H1 (cell line): ENCODE measurements at regions not wholly inside any gene's neighbourhood (a gene's known extent, or its start where the extent isn't known, plus 50 kb on each side); places are given as distances from the start of the nearest gene placed in this dataset.

ENCODE experiments used
- CTCF ChIA-PET: fragments of 300-600 bp; sonication (Branson Sonifier 250); formaldehyde crosslinking; loops from one replicate; lab custom pipeline; 2021; ENCODE audit not compliant: partially characterized antibody; lab: Charles Lee
- POLR2A ChIA-PET: fragments of 300-600 bp; sonication (Branson Sonifier 250); formaldehyde crosslinking; loops from one replicate; lab custom pipeline; 2021; ENCODE audit warnings: inconsistent platforms; ENCODE audit not compliant: partially characterized antibody; lab: Charles Lee
- DNase-seq, 2 experiments: peaks; one replicate each; pipeline versions ENCODE4 v3.0.0 to v3.0.0-alpha.2; 2010 to 2022; ENCODE audit warnings: low spot score in 2 of 2, low read depth in 1 of 2, mixed read lengths in 1 of 2
- FAIRE-seq: peaks from 2 replicates; lab custom pipeline; 2011; peaks lifted over from hg19 to GRCh38; lab: Jason Lieb, UNC
- H2AFZ ChIP-seq: 2 replicates; pipeline ENCODE4 v1.8.1; 2012; ENCODE audit warnings: low read length, inconsistent platforms
- H2AK5ac ChIP-seq: 2 replicates; pipeline ENCODE4 v1.6.1; 2013; ENCODE audit warnings: low read depth, low read length
- H2BK120ac ChIP-seq: replicated peaks from 2 replicates; pipeline ENCODE3; 2013; ENCODE audit warnings: low read depth, low read length, inconsistent platforms
- H2BK12ac ChIP-seq: 2 replicates; pipeline ENCODE4 v1.6.1; 2013; ENCODE audit warnings: low read depth, low read length
- H2BK15ac ChIP-seq: 2 replicates; pipeline ENCODE4 v1.6.1; 2013; ENCODE audit warnings: low read length
- H2BK20ac ChIP-seq: 2 replicates; pipeline ENCODE4 v1.6.1; 2013; ENCODE audit warnings: low read length
- H2BK5ac ChIP-seq: 2 replicates; pipeline ENCODE4 v1.6.1; 2013; ENCODE audit warnings: low read depth, low read length
- H3K14ac ChIP-seq: 2 replicates; pipeline ENCODE4 v1.6.1; 2013; ENCODE audit warnings: inconsistent platforms; ENCODE audit not compliant: insufficient read length
- H3K18ac ChIP-seq: 2 replicates; pipeline ENCODE4 v1.6.1; 2013; ENCODE audit warnings: low read length; ENCODE audit errors: extremely low read depth
- H3K23ac ChIP-seq: 2 replicates; pipeline ENCODE4 v1.6.1; 2013; ENCODE audit warnings: inconsistent platforms; ENCODE audit not compliant: insufficient read length
- H3K23me2 ChIP-seq: 2 replicates; pipeline ENCODE4 v1.6.1; 2013; ENCODE audit warnings: low read depth, low read length
- H3K27ac ChIP-seq: 2 replicates; pipeline ENCODE4 v1.6.1; 2011; ENCODE audit warnings: low read depth, low read length, inconsistent platforms
- H3K27me3 ChIP-seq, 4 experiments: replicated peaks in 1 of 4; 1 replicate in 1 of 4; 2 replicates in 3 of 4; pipeline versions ENCODE4 v1.6.1 to v1.8.1; 2011 to 2013; ENCODE audit warnings: low read length in 3 of 4, mild to moderate bottlenecking in 3 of 4, inconsistent platforms in 2 of 4, mixed read lengths in 2 of 4, moderate library complexity in 1 of 4; ENCODE audit not compliant: control insufficient read depth in 3 of 4, insufficient read depth in 3 of 4; ENCODE audit errors: extremely low read depth in 1 of 4
- H3K36me3 ChIP-seq, 4 experiments: 2 replicates each; pipeline versions ENCODE4 v1.6.1 to v1.8.1; 2011 to 2013; ENCODE audit warnings: mild to moderate bottlenecking in 4 of 4, low read length in 3 of 4, moderate library complexity in 2 of 4, control low read depth in 1 of 4, inconsistent platforms in 1 of 4; ENCODE audit not compliant: insufficient read depth in 4 of 4, control insufficient read depth in 2 of 4
- H3K4ac ChIP-seq: replicated peaks from 2 replicates; pipeline ENCODE3; 2013; ENCODE audit warnings: low read length, low read depth, mixed read lengths, inconsistent platforms; ENCODE audit not compliant: insufficient read length
- H3K4me1 ChIP-seq, 4 experiments: replicated peaks in 1 of 4; 1 replicate in 1 of 4; 2 replicates in 3 of 4; pipeline versions ENCODE4 v1.6.1 to v1.8.1; 2011 to 2013; ENCODE audit warnings: low read length in 3 of 4, inconsistent platforms in 2 of 4, mixed read lengths in 1 of 4; ENCODE audit not compliant: insufficient read depth in 4 of 4, control insufficient read depth in 3 of 4
- H3K4me2 ChIP-seq, 2 experiments: 2 replicates each; pipeline versions ENCODE4 v1.6.1 to v1.8.1; 2011 to 2013; ENCODE audit warnings: low read depth in 2 of 2, low read length in 2 of 2, control low read depth in 1 of 2, inconsistent platforms in 1 of 2, mild to moderate bottlenecking in 1 of 2; ENCODE audit not compliant: insufficient read depth in 1 of 2
- H3K4me3 ChIP-seq, 4 experiments: fragments of 200-600, 300-600 bp in 1 of 4; sonication (generic), shearing (Covaris generic), sonication (Bioruptor Twin) in 1 of 4; 2 replicates each; pipeline versions ENCODE4 v1.5.1 to v1.8.1; 2011 to 2016; ENCODE audit warnings: low read length in 4 of 4, low read depth in 3 of 4, control low read depth in 2 of 4, inconsistent platforms in 2 of 4, mild to moderate bottlenecking in 2 of 4, mixed read lengths in 1 of 4, moderate library complexity in 1 of 4; ENCODE audit not compliant: insufficient read depth in 2 of 4; ENCODE audit errors: extremely low read depth in 1 of 4
- H3K56ac ChIP-seq: replicated peaks from 2 replicates; pipeline ENCODE3; 2013; ENCODE audit warnings: low read depth, mild to moderate bottlenecking, mixed read lengths, low read length, inconsistent platforms; ENCODE audit not compliant: insufficient read length
- H3K79me1 ChIP-seq: 2 replicates; pipeline ENCODE4 v1.6.1; 2013; ENCODE audit warnings: low read depth, low read length, control low read depth
- H3K79me2 ChIP-seq, 2 experiments: 2 replicates each; pipeline versions ENCODE4 v1.6.1 to v1.8.1; 2012 to 2013; ENCODE audit warnings: low read length in 2 of 2, mild to moderate bottlenecking in 2 of 2, inconsistent platforms in 1 of 2; ENCODE audit not compliant: insufficient read depth in 2 of 2, control insufficient read depth in 1 of 2
- H3K9ac ChIP-seq, 4 experiments: replicated peaks in 1 of 4; 1 replicate in 1 of 4; 2 replicates in 3 of 4; pipeline versions ENCODE4 v1.6.1 to v1.8.1; 2011 to 2013; ENCODE audit warnings: low read depth in 3 of 4, low read length in 3 of 4, control low read depth in 2 of 4, mild to moderate bottlenecking in 2 of 4, moderate library complexity in 2 of 4, inconsistent platforms in 1 of 4; ENCODE audit errors: extremely low read depth in 1 of 4
- H3K9me3 ChIP-seq, 2 experiments: 2 replicates each; pipeline versions ENCODE4 v1.6.1 to v1.8.1; 2012 to 2013; ENCODE audit warnings: mild to moderate bottlenecking in 2 of 2, moderate library complexity in 2 of 2, control low read depth in 1 of 2, inconsistent platforms in 1 of 2, low read depth in 1 of 2, low read length in 1 of 2, mixed read lengths in 1 of 2; ENCODE audit not compliant: insufficient read depth in 2 of 2
- H4K20me1 ChIP-seq, 2 experiments: replicated peaks in 1 of 2; 2 replicates each; pipeline versions ENCODE3 to v1.8.1; 2011 to 2013; ENCODE audit warnings: inconsistent platforms in 2 of 2, low read length in 2 of 2, mild to moderate bottlenecking in 1 of 2; ENCODE audit not compliant: insufficient read depth in 2 of 2, control insufficient read depth in 1 of 2
- H4K5ac ChIP-seq: 2 replicates; pipeline ENCODE4 v1.6.1; 2013; ENCODE audit warnings: low read length, low read depth, mixed read lengths, inconsistent platforms; ENCODE audit not compliant: insufficient read length
- H4K8ac ChIP-seq: 2 replicates; pipeline ENCODE4 v1.8.0; 2013; ENCODE audit warnings: mild to moderate bottlenecking, moderate library complexity, low read length, inconsistent platforms; ENCODE audit not compliant: insufficient read depth; ENCODE audit errors: extremely low read depth
- H4K91ac ChIP-seq: replicated peaks from 2 replicates; pipeline ENCODE3; 2013; ENCODE audit warnings: low read length, mixed read lengths, inconsistent platforms; ENCODE audit not compliant: insufficient read length
- CBX5 ChIP-seq: fragments of 300-800, 300-1000 bp; sonication (generic); IDR thresholded peaks from 2 replicates; pipeline ENCODE4 v1.7.1; 2016; ENCODE audit warnings: antibody characterized with exemption, low read length, low read depth
- CTCF ChIP-seq, 3 experiments: IDR thresholded peaks; 1 replicate in 2 of 3; 2 replicates in 1 of 3; pipeline versions ENCODE4 v1.5.1 to v1.6.1; 2011; ENCODE audit warnings: low read length in 3 of 3, mild to moderate bottlenecking in 3 of 3, inconsistent platforms in 2 of 3, low read depth in 1 of 3, moderate library complexity in 1 of 3; ENCODE audit not compliant: insufficient read depth in 1 of 3; ENCODE audit errors: control extremely low read depth in 1 of 3
- E2F6 ChIP-seq: IDR thresholded peaks from 2 replicates; pipeline ENCODE4 v1.6.1; 2012; ENCODE audit warnings: inconsistent platforms
- WGBS, 2 experiments: shearing (Covaris generic) in 1 of 2; methylation state at CpG; one replicate each; pipeline versions ENCODE4 v1.1.6 to v1.1.7; 2013 to 2015; ENCODE audit warnings: low lambda C conversion rate in 2 of 2, mixed read lengths in 2 of 2, inconsistent platforms in 1 of 2, low coverage in 1 of 2, missing lambda C conversion rate in 1 of 2; ENCODE audit not compliant: insufficient replicate concordance in 2 of 2, insufficient coverage in 1 of 2, insufficient read length in 1 of 2; ENCODE audit errors: extremely low coverage in 1 of 2, missing lambda C conversion rate in 1 of 2; 5-methylcytosine and 5-hydroxymethylcytosine counted together

GRCh38 chr1:34612091-34612827 is 142.6 kb upstream of the GJB5 start:
- TF ChIP-seq E2F6 = peak; percentile 70
- no peak for TF ChIP-seq CTCF (IDR thresholded peaks at IDR 0.05; ENCODE audit: control extremely low read depth in 1 of 3, insufficient read depth in 1 of 3, low read depth in 1 of 3, low read length in 3 of 3)
- TF ChIP-seq CBX5 = no peak
- H3K18ac ChIP-seq = 0 out of 2 replicates have a peak overlapping the region, but pooled peaks have one; percentile 9
- H3K23me2 ChIP-seq = no peaks in the 10 kb centered on the region
- no peak overlapping the region for H3K27ac ChIP-seq
- no peak overlapping the region for H3K4ac ChIP-seq
- POLR2A ChIA-PET = no interaction called here
- CTCF ChIA-PET = interaction anchor here (1.1 to 2.4 kb wide), 5 partner anchors 12 to 152 kb away, joined by 3 to 12 read pairs (median 3); no protein-coding TSS in a partner anchor
- no peak overlapping the region for H3K4me3 ChIP-seq
- no peak for DNase-seq
- peaks cover 0 to 3% (median 0%) of the 10 kb centered on the region in 4 experiments; a peak in 2 of 7 replicates for H3K4me1 ChIP-seq
- WGBS, 2 experiments = 84% methylated on average over 9 of the region's 9 CpGs; no CpG with 5 or more reads in 1 of the 2 experiments
- H2BK20ac ChIP-seq = no peak overlapping the region
- no peak overlapping the region for H2AFZ ChIP-seq
- no peak overlapping the region for H2BK120ac ChIP-seq
- H3K14ac ChIP-seq = no peak overlapping the region
- no peak overlapping the region for H4K5ac ChIP-seq
- H2BK5ac ChIP-seq = no peak overlapping the region
- no peaks in the 10 kb centered on the region for H3K9me3 ChIP-seq
- H3K56ac ChIP-seq = no peak overlapping the region
- no peak overlapping the region for H4K91ac ChIP-seq
- no peak overlapping the region for H3K9ac ChIP-seq
- H3K79me1 ChIP-seq = no peaks in the 10 kb centered on the region
- no peaks in the 10 kb centered on the region for H3K36me3 ChIP-seq
- H3K27me3 ChIP-seq = peaks cover 0 to 2% (median 0%) of the 10 kb centered on the region in 4 experiments; a peak in 1 of 7 replicates
- no peak for FAIRE-seq
- H3K23ac ChIP-seq = no peak overlapping the region
- H3K79me2 ChIP-seq = no peaks in the 10 kb centered on the region
- no peak overlapping the region for H3K4me2 ChIP-seq
- H2AK5ac ChIP-seq = no peak overlapping the region
- H2BK15ac ChIP-seq = 0 out of 2 replicates have a peak overlapping the region, but pooled peaks have one; percentile 33
- H4K20me1 ChIP-seq = no peaks in the 10 kb centered on the region
- no peak overlapping the region for H2BK12ac ChIP-seq
- H4K8ac ChIP-seq = no peak overlapping the region; the same call in 1 of the 2 replicates
